ENCODE measurements at regions not wholly inside any gene's neighbourhood (a gene's known extent, or its start where the extent isn't known, plus 50 kb on each side); places are given as distances from the start of the nearest gene placed in this dataset.
"Not testable (repeated sequence)": the region's sequence is repeated elsewhere in the genome, so short reads cannot be mapped to it uniquely, and the experiment has no call there.

- no peak for DNase-seq
Observed at GRCh38 chr2:875687-876615, 74.7 kb upstream of the SNTG2 start.

- no peak for DNase-seq
Observed at GRCh38 chr2:873651-874580, 76.7 kb upstream of the SNTG2 start.

- DNase-seq, result no peak
Observed at GRCh38 chr2:873027-873426, 77.6 kb upstream of the SNTG2 start.

- no peak for DNase-seq
Observed at GRCh38 chr2:871926-872680, 78.5 kb upstream of the SNTG2 start.

- no peak for DNase-seq
Observed at GRCh38 chr2:871175-871727, 79.4 kb upstream of the SNTG2 start.

- no peak for DNase-seq
Observed at GRCh38 chr2:870426-870825, 80.2 kb upstream of the SNTG2 start.

- DNase-seq, result no peak
Observed at GRCh38 chr2:869894-870293, 80.8 kb upstream of the SNTG2 start.

GRCh38 chr2:869357-869871 lies 81.2 kb upstream of the SNTG2 start:
- no peak for DNase-seq

- DNase-seq, result not testable (repeated sequence)
Observed at GRCh38 chr2:868857-869256, 81.8 kb upstream of the SNTG2 start.

GRCh38 chr2:867296-867695 lies 83.4 kb upstream of the SNTG2 start:
- no peak for DNase-seq

GRCh38 chr2:866887-867286 lies 83.8 kb upstream of the SNTG2 start:
- no peak for DNase-seq

- no peak for DNase-seq
Observed at GRCh38 chr2:866009-866680, 84.5 kb upstream of the SNTG2 start.

GRCh38 chr2:864501-865106 lies 86.0 kb upstream of the SNTG2 start:
- no peak for DNase-seq

- no peak for DNase-seq
Observed at GRCh38 chr2:863732-864450, 86.8 kb upstream of the SNTG2 start.

GRCh38 chr2:862731-863466 lies 87.8 kb upstream of the SNTG2 start:
- DNase-seq, result no peak

- no peak for DNase-seq
Observed at GRCh38 chr2:862355-862687, 88.3 kb upstream of the SNTG2 start.

- DNase-seq, result no peak
Observed at GRCh38 chr2:861655-862354, 88.8 kb upstream of the SNTG2 start.

- DNase-seq, result no peak
Observed at GRCh38 chr2:860259-860855, 90.3 kb upstream of the SNTG2 start.

GRCh38 chr2:858646-859045 lies 92.0 kb upstream of the SNTG2 start:
- no peak for DNase-seq
